ENCODE measurements at regions not wholly inside any gene's neighbourhood (a gene's known extent, or its start where the extent isn't known, plus 50 kb on each side); places are given as distances from the start of the nearest gene placed in this dataset.
"Not testable (repeated sequence)": the region's sequence is repeated elsewhere in the genome, so short reads cannot be mapped to it uniquely, and the experiment has no call there.

GRCh38 chr2:37579949-37580348, 91.5 kb downstream of the CDC42EP3 start:
- not testable (repeated sequence) for H3K27ac Mint-ChIP-seq; H3K36me3 Mint-ChIP-seq (ENCODE audit: low read depth); H3K27me3 Mint-ChIP-seq; H3K4me3 Mint-ChIP-seq
- Mint-ChIP-seq H3K9me3 (peaks cover 13% of the 10 kb centered on the region), H3K4me1 (ENCODE audit: low read depth) (peaks cover 45% of the 10 kb centered on the region)

GRCh38 chr2:37581433-37581832, 90.0 kb downstream of the CDC42EP3 start:
- H3K36me3 Mint-ChIP-seq (ENCODE audit: low read depth), result peaks cover 6% of the 10 kb centered on the region
- no peaks in the 10 kb centered on the region for H3K27me3 Mint-ChIP-seq
- no peak overlapping the region for H3K4me3 Mint-ChIP-seq
- H3K9me3 Mint-ChIP-seq, result peaks cover 9% of the 10 kb centered on the region
- no peak overlapping the region for H3K27ac Mint-ChIP-seq
- H3K4me1 Mint-ChIP-seq (ENCODE audit: low read depth), result peaks cover 60% of the 10 kb centered on the region

GRCh38 chr2:37582481-37583220, 88.8 kb downstream of the CDC42EP3 start:
- Mint-ChIP-seq H3K36me3 (ENCODE audit: low read depth) (peaks cover 6% of the 10 kb centered on the region), H3K4me1 (ENCODE audit: low read depth) (peaks cover 72% of the 10 kb centered on the region), H3K27me3 (no peaks in the 10 kb centered on the region), H3K27ac (peak overlapping the region; percentile 63), H3K9me3 (peaks cover 8% of the 10 kb centered on the region), H3K4me3 (peak overlapping the region; percentile 47)

GRCh38 chr2:37583402-37583801, 88.0 kb downstream of the CDC42EP3 start:
- H3K4me3 Mint-ChIP-seq, result peak overlapping the region; percentile 47
- peaks cover 8% of the 10 kb centered on the region for H3K9me3 Mint-ChIP-seq
- peak overlapping the region; percentile 63 for H3K27ac Mint-ChIP-seq
- peaks cover 6% of the 10 kb centered on the region for H3K36me3 Mint-ChIP-seq (ENCODE audit: low read depth)
- H3K4me1 Mint-ChIP-seq (ENCODE audit: low read depth), result peaks cover 79% of the 10 kb centered on the region
- H3K27me3 Mint-ChIP-seq, result no peaks in the 10 kb centered on the region

- peaks cover 84% of the 10 kb centered on the region for H3K4me1 Mint-ChIP-seq (ENCODE audit: low read depth)
- H3K36me3 Mint-ChIP-seq (ENCODE audit: low read depth), result peaks cover 6% of the 10 kb centered on the region
- H3K27me3 Mint-ChIP-seq, result no peaks in the 10 kb centered on the region
- peaks cover 8% of the 10 kb centered on the region for H3K9me3 Mint-ChIP-seq
- H3K27ac Mint-ChIP-seq, result no peak overlapping the region
- H3K4me3 Mint-ChIP-seq, result no peak overlapping the region
Measured at GRCh38 chr2:37583867-37584266, 87.6 kb downstream of the CDC42EP3 start.

GRCh38 chr2:37585295-37585908, 86.0 kb downstream of the CDC42EP3 start:
- Mint-ChIP-seq H3K4me1 (ENCODE audit: low read depth) (peaks cover 94% of the 10 kb centered on the region), H3K27ac (peak overlapping the region; percentile 95), H3K4me3 (peak overlapping the region; percentile 70), H3K36me3 (ENCODE audit: low read depth) (peaks cover under 1% of the 10 kb centered on the region), H3K9me3 (peaks cover under 1% of the 10 kb centered on the region), H3K27me3 (no peaks in the 10 kb centered on the region)

- H3K4me1 Mint-ChIP-seq (ENCODE audit: low read depth), result peaks cover 96% of the 10 kb centered on the region
- no peaks in the 10 kb centered on the region for H3K27me3 Mint-ChIP-seq
- no peaks in the 10 kb centered on the region for H3K9me3 Mint-ChIP-seq
- peak overlapping the region; percentile 70 for H3K4me3 Mint-ChIP-seq
- H3K27ac Mint-ChIP-seq, result peak overlapping the region; percentile 80
- H3K36me3 Mint-ChIP-seq (ENCODE audit: low read depth), result no peaks in the 10 kb centered on the region
Measured at GRCh38 chr2:37585982-37586621, 85.3 kb downstream of the CDC42EP3 start.

DNA sequence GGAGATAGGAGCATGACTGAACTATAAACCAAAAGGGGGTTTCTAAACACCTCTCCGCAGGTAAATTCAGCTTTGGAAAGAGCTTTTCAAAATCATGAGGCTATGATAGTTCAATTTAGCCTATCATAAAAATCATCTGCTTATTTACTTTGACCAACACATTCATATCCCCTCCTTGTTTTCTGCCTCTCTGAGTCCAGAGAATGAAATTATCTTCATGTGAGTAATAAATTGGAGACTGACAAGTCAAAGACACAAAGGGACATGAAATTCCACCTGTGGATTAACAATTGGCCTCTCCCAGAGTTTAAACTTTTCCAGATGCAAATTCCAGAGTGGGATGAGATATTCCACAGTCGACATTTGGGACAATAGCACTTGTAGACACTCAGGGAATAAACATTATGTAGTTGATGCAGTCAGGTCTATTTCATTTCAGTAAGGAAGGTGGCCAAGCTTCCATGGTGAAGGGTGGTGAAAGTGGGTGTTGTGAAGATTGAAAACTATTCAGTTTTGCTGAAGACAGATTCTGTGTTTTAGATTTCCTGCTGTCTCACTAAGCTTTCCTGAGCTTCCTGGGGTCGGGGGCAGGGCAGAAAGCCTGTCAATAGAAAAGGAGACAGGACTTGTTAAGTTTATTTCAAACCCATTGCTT, 84.7 kb downstream of the CDC42EP3 start:
- Mint-ChIP-seq H3K4me1 (ENCODE audit: low read depth) (peaks cover 94% of the 10 kb centered on the region), H3K27ac (peak overlapping the region; percentile 80), H3K4me3 (peak overlapping the region; percentile 70), H3K27me3 (no peaks in the 10 kb centered on the region), H3K9me3 (no peaks in the 10 kb centered on the region), H3K36me3 (ENCODE audit: low read depth) (no peaks in the 10 kb centered on the region)

DNA sequence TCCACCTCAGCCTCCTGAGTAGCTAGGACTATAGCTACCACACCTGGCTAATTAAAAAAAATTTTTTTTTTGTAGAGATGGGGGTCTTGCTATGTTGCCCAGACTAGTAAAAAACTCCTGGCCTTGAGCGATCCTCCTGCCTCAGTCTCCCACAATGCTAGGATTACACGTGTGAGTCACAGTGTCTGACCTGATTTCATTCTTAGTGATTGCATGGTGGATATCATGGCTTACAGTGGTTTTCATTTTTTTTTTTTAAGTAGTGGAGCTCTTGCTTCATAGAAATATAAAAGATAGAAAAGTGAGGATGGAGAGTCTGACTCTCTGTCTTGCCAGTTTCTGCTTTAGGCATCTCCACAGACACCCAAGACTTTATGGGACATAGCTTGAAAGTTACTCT, 83.6 kb downstream of the CDC42EP3 start:
- no peaks in the 10 kb centered on the region for H3K9me3 Mint-ChIP-seq
- H3K4me3 Mint-ChIP-seq, result peak overlapping the region; percentile 10
- no peaks in the 10 kb centered on the region for H3K27me3 Mint-ChIP-seq
- H3K27ac Mint-ChIP-seq, result peak overlapping the region; percentile 80
- H3K4me1 Mint-ChIP-seq (ENCODE audit: low read depth), result peaks cover 90% of the 10 kb centered on the region
- no peaks in the 10 kb centered on the region for H3K36me3 Mint-ChIP-seq (ENCODE audit: low read depth)

GRCh38 chr2:37588316-37588777, 83.1 kb downstream of the CDC42EP3 start:
- Mint-ChIP-seq H3K4me3 (peak overlapping the region; percentile 4), H3K27ac (peak overlapping the region; percentile 80), H3K4me1 (ENCODE audit: low read depth) (peaks cover 85% of the 10 kb centered on the region), H3K27me3 (no peaks in the 10 kb centered on the region), H3K9me3 (no peaks in the 10 kb centered on the region), H3K36me3 (ENCODE audit: low read depth) (no peaks in the 10 kb centered on the region)

- Mint-ChIP-seq H3K9me3 (peaks cover 4% of the 10 kb centered on the region), H3K4me1 (ENCODE audit: low read depth) (peaks cover 75% of the 10 kb centered on the region), H3K27ac (peak overlapping the region; percentile 80), H3K36me3 (ENCODE audit: low read depth) (peaks cover 4% of the 10 kb centered on the region), H3K4me3 (peak overlapping the region; percentile 8), H3K27me3 (no peaks in the 10 kb centered on the region)
Measured at GRCh38 chr2:37589298-37589697, 82.1 kb downstream of the CDC42EP3 start.

GRCh38 chr2:37590119-37590571, 81.3 kb downstream of the CDC42EP3 start:
- Mint-ChIP-seq H3K4me3 (no peak overlapping the region), H3K9me3 (peaks cover 4% of the 10 kb centered on the region), H3K27me3 (no peaks in the 10 kb centered on the region), H3K36me3 (ENCODE audit: low read depth) (peaks cover 4% of the 10 kb centered on the region), H3K27ac (no peak overlapping the region), H3K4me1 (ENCODE audit: low read depth) (peaks cover 67% of the 10 kb centered on the region)
